ENCODE measurements at regions not wholly inside any gene's neighbourhood (a gene's known extent, or its start where the extent isn't known, plus 50 kb on each side); places are given as distances from the start of the nearest gene placed in this dataset.

GRCh38 chr11:21924262-21924661 is 268.6 kb upstream of the ANO5 start:
- no peak for TF ChIP-seq CTCF (IDR thresholded peaks at IDR 0.05)
- no peak for TF ChIP-seq POLR2A (IDR thresholded peaks at IDR 0.05)
- TF ChIP-seq POLR2AphosphoS5 (IDR thresholded peaks at IDR 0.05), result no peak
- TF ChIP-seq EP300 (IDR thresholded peaks at IDR 0.05), result no peak

All from sigmoid colon (tissue), 4 donors.